DND-41 (cell line): ENCODE measurements at regions not wholly inside any gene's neighbourhood (a gene's known extent, or its start where the extent isn't known, plus 50 kb on each side); places are given as distances from the start of the nearest gene placed in this dataset.

ENCODE experiments used
- ATAC-seq: fragments of 200-7000 bp; cut with Tn5 transposase; 3 replicates; pipeline ENCODE4 v1.9.1; 2021; ENCODE audit warnings: low read depth; ENCODE audit not compliant: insufficient read depth
- DNase-seq: peaks from one replicate; pipeline ENCODE4 v3.0.0-alpha.2; 2020
- H2AFZ ChIP-seq: 2 replicates; pipeline ENCODE4 v1.6.0; 2012; ENCODE audit warnings: low read depth, low read length
- H3K27ac ChIP-seq: 2 replicates; pipeline ENCODE4 v1.5.1; 2012; ENCODE audit warnings: low read length, inconsistent platforms
- H3K27me3 ChIP-seq: fragments of 200-600 bp; sonication (generic); 2 replicates; pipeline ENCODE4 v1.6.0; 2012; ENCODE audit warnings: low read length, mild to moderate bottlenecking, inconsistent platforms; ENCODE audit not compliant: insufficient read depth, poor library complexity
- H3K36me3 ChIP-seq: 2 replicates; pipeline ENCODE4 v1.5.1; 2012; ENCODE audit warnings: low read length, inconsistent platforms; ENCODE audit not compliant: insufficient read depth
- H3K4me1 ChIP-seq: 2 replicates; pipeline ENCODE4 v1.5.1; 2012; ENCODE audit warnings: mild to moderate bottlenecking, low read length; ENCODE audit not compliant: insufficient read depth
- H3K4me2 ChIP-seq: 2 replicates; pipeline ENCODE4 v1.6.0; 2012; ENCODE audit warnings: mild to moderate bottlenecking, moderate library complexity, low read length, inconsistent platforms; ENCODE audit not compliant: insufficient read depth
- H3K4me3 ChIP-seq, 2 experiments: fragments of 200-600 bp in 1 of 2; shearing (Covaris generic) in 1 of 2; 2 replicates each; pipeline ENCODE4 v1.5.1; 2012 to 2016; ENCODE audit warnings: inconsistent platforms in 2 of 2, low read length in 2 of 2, mild to moderate bottlenecking in 2 of 2, low read depth in 1 of 2, moderate library complexity in 1 of 2
- H3K79me2 ChIP-seq: 2 replicates; pipeline ENCODE4 v1.6.0; 2012; ENCODE audit warnings: low read length, inconsistent platforms; ENCODE audit not compliant: insufficient read depth
- H3K9ac ChIP-seq: 2 replicates; pipeline ENCODE4 v1.6.0; 2012; ENCODE audit warnings: low read depth, mild to moderate bottlenecking, inconsistent platforms, low read length, moderate library complexity
- H3K9me3 ChIP-seq: 2 replicates; pipeline ENCODE4 v1.5.1; 2012; ENCODE audit warnings: low read length, moderate library complexity, mild to moderate bottlenecking, inconsistent platforms; ENCODE audit not compliant: insufficient read depth, severe bottlenecking
- H4K20me1 ChIP-seq: 2 replicates; pipeline ENCODE4 v1.6.0; 2012; ENCODE audit warnings: low read length; ENCODE audit not compliant: insufficient read depth
- CTCF ChIP-seq: IDR thresholded peaks from 2 replicates; pipeline ENCODE4 v1.5.1; 2012; ENCODE audit warnings: borderline replicate concordance, low read length, moderate library complexity, mild to moderate bottlenecking; ENCODE audit not compliant: poor library complexity, severe bottlenecking; ENCODE audit errors: extremely low read depth
- EZH2 ChIP-seq: IDR thresholded peaks from 3 replicates; pipeline ENCODE4 v1.6.1; 2012; ENCODE audit warnings: borderline replicate concordance, low read depth, mild to moderate bottlenecking, moderate library complexity, low read length, inconsistent platforms; ENCODE audit not compliant: severe bottlenecking

- Histone ChIP-seq H4K20me1 (no peaks in the 10 kb centered on the region), H3K27me3 (no peaks in the 10 kb centered on the region), H2AFZ (no peak overlapping the region), H3K4me3 (no peak overlapping the region), H3K9ac (no peak overlapping the region), H3K79me2 (no peaks in the 10 kb centered on the region), H3K36me3 (no peaks in the 10 kb centered on the region), H3K4me1 (no peaks in the 10 kb centered on the region), H3K27ac (no peak overlapping the region), H3K4me2 (no peak overlapping the region), H3K9me3 (no peaks in the 10 kb centered on the region)
- ATAC-seq: no peak
- TF ChIP-seq EZH2 (no peak), CTCF (no peak)
- no peak for DNase-seq
Observed at GRCh38 chr6:56904068-56904467, 50.8 kb upstream of the BEND6 start.

- no peak for DNase-seq
- Histone ChIP-seq H3K4me2 (no peak overlapping the region), H3K9me3 (no peaks in the 10 kb centered on the region), H3K9ac (no peak overlapping the region), H4K20me1 (no peaks in the 10 kb centered on the region), H3K27ac (no peak overlapping the region), H3K27me3 (no peaks in the 10 kb centered on the region), H2AFZ (no peak overlapping the region), H3K79me2 (no peaks in the 10 kb centered on the region), H3K36me3 (no peaks in the 10 kb centered on the region), H3K4me3 (no peak overlapping the region), H3K4me1 (no peaks in the 10 kb centered on the region)
- peak; percentile 53; the same call in 1 of the 3 replicates for ATAC-seq
- TF ChIP-seq CTCF: peak; percentile 75
- no peak for TF ChIP-seq EZH2
Observed at GRCh38 chr6:56902641-56903464, 52.1 kb upstream of the BEND6 start.

- H3K9ac ChIP-seq: no peak overlapping the region
- no peaks in the 10 kb centered on the region for H3K36me3 ChIP-seq
- H3K4me1 ChIP-seq: no peaks in the 10 kb centered on the region
- TF ChIP-seq CTCF (no peak), EZH2 (no peak)
- ATAC-seq (no peak), DNase-seq (no peak)
- no peak overlapping the region for H2AFZ ChIP-seq
- H3K27me3 ChIP-seq: no peaks in the 10 kb centered on the region
- H3K79me2 ChIP-seq: no peaks in the 10 kb centered on the region
- H3K9me3 ChIP-seq: no peaks in the 10 kb centered on the region
- H3K4me3 ChIP-seq: no peak overlapping the region
- H3K4me2 ChIP-seq: no peak overlapping the region
- H3K27ac ChIP-seq: no peak overlapping the region
- H4K20me1 ChIP-seq: no peaks in the 10 kb centered on the region
Observed at GRCh38 chr6:56900784-56901183, 54.1 kb upstream of the BEND6 start.

GRCh38 chr6:56899753-56900152, 55.2 kb upstream of the BEND6 start:
- no peak overlapping the region for H3K4me3 ChIP-seq
- TF ChIP-seq CTCF (no peak), EZH2 (no peak)
- H3K27ac ChIP-seq: no peak overlapping the region
- DNase-seq (no peak), ATAC-seq (no peak)
- no peaks in the 10 kb centered on the region for H3K79me2 ChIP-seq
- H3K27me3 ChIP-seq: no peaks in the 10 kb centered on the region
- H3K36me3 ChIP-seq: no peaks in the 10 kb centered on the region
- H3K9ac ChIP-seq: no peak overlapping the region
- no peaks in the 10 kb centered on the region for H3K4me1 ChIP-seq
- no peaks in the 10 kb centered on the region for H3K9me3 ChIP-seq
- no peaks in the 10 kb centered on the region for H4K20me1 ChIP-seq
- H3K4me2 ChIP-seq: no peak overlapping the region
- H2AFZ ChIP-seq: no peak overlapping the region
